ENCODE measurements at regions not wholly inside any gene's neighbourhood (a gene's known extent, or its start where the extent isn't known, plus 50 kb on each side); places are given as distances from the start of the nearest gene placed in this dataset.

DNA sequence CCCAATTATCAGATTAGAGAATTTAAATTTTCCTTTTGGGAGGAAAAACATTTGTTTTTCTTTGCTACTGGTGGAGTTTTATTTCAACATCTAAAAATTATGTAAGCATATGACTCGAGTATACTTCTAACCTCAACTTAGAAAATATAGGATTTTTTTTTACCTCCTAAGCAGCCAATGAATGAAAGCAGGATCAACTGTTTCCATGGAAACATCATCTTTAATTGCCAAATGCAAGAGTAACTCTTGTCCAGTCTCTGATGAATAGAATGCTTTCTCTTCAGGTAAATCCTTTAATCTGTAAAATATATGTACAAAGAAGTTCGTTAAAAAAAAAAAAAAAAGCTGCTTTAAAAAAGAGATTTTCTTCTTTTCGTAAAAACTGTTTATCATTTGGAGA lies 93.6 kb downstream of the CNTN3 start:
- TF ChIP-seq, protein P1, sequence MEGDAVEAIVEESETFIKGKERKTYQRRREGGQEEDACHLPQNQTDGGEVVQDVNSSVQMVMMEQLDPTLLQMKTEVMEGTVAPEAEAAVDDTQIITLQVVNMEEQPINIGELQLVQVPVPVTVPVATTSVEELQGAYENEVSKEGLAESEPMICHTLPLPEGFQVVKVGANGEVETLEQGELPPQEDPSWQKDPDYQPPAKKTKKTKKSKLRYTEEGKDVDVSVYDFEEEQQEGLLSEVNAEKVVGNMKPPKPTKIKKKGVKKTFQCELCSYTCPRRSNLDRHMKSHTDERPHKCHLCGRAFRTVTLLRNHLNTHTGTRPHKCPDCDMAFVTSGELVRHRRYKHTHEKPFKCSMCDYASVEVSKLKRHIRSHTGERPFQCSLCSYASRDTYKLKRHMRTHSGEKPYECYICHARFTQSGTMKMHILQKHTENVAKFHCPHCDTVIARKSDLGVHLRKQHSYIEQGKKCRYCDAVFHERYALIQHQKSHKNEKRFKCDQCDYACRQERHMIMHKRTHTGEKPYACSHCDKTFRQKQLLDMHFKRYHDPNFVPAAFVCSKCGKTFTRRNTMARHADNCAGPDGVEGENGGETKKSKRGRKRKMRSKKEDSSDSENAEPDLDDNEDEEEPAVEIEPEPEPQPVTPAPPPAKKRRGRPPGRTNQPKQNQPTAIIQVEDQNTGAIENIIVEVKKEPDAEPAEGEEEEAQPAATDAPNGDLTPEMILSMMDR (conservative IDR thresholded peaks at IDR 0.05 in 1 of 2, IDR thresholded peaks at IDR 0.05 in 1 of 2; ENCODE audit: extremely low read depth in 1 of 2, insufficient read depth in 1 of 2, low read depth in 1 of 2, low read length in 2 of 2), result no peak
- TF ChIP-seq EZH2 (IDR thresholded peaks at IDR 0.05; ENCODE audit: borderline replicate concordance, low read length), result no peak
